ENCODE measurements at regions not wholly inside any gene's neighbourhood (a gene's known extent, or its start where the extent isn't known, plus 50 kb on each side); places are given as distances from the start of the nearest gene placed in this dataset.

GRCh38 chr2:128474962-128475361 lies 156.3 kb upstream of the HS6ST1 start:
- no peaks in the 10 kb centered on the region for H3K27me3 ChIP-seq (ENCODE audit: insufficient read depth, low read depth)
- no peaks in the 10 kb centered on the region for H3K4me1 ChIP-seq (ENCODE audit: low read depth, poor library complexity, severe bottlenecking)
- H3K9ac ChIP-seq, result no peak overlapping the region
- H4K20me1 ChIP-seq (ENCODE audit: insufficient read depth), result no peaks in the 10 kb centered on the region
- no peak overlapping the region for H3K4me3 ChIP-seq (IDR thresholded peaks at IDR 0.05; ENCODE audit: insufficient read depth, low read depth, low read length)
- no peak for TF ChIP-seq CTCF (conservative IDR thresholded peaks at IDR 0.05; ENCODE audit: low read depth, low read length)
- no peak overlapping the region for H2AFZ ChIP-seq (ENCODE audit: low read depth)
- H3K36me3 ChIP-seq (ENCODE audit: insufficient read depth), result no peaks in the 10 kb centered on the region
- no peaks in the 10 kb centered on the region for H3K79me2 ChIP-seq (ENCODE audit: insufficient read depth, low read depth)
- no peak overlapping the region for H3K4me2 ChIP-seq
- H3K27ac ChIP-seq, result no peak overlapping the region

GRCh38 chr2:128475427-128476211 lies 157.0 kb upstream of the HS6ST1 start:
- no peak for TF ChIP-seq CTCF (conservative IDR thresholded peaks at IDR 0.05; ENCODE audit: low read depth, low read length)
- H4K20me1 ChIP-seq (ENCODE audit: insufficient read depth), result no peaks in the 10 kb centered on the region
- no peaks in the 10 kb centered on the region for H3K4me1 ChIP-seq (ENCODE audit: low read depth, poor library complexity, severe bottlenecking)
- no peak overlapping the region for H3K4me2 ChIP-seq
- H3K9ac ChIP-seq, result no peak overlapping the region
- H3K79me2 ChIP-seq (ENCODE audit: insufficient read depth, low read depth), result no peaks in the 10 kb centered on the region
- no peak overlapping the region for H3K4me3 ChIP-seq (IDR thresholded peaks at IDR 0.05; ENCODE audit: insufficient read depth, low read depth, low read length)
- H3K36me3 ChIP-seq (ENCODE audit: insufficient read depth), result no peaks in the 10 kb centered on the region
- H3K27ac ChIP-seq, result no peak overlapping the region
- no peaks in the 10 kb centered on the region for H3K27me3 ChIP-seq (ENCODE audit: insufficient read depth, low read depth)
- H2AFZ ChIP-seq (ENCODE audit: low read depth), result no peak overlapping the region

GRCh38 chr2:128477026-128477820 lies 158.6 kb upstream of the HS6ST1 start:
- Histone ChIP-seq H3K36me3 (ENCODE audit: insufficient read depth) (no peaks in the 10 kb centered on the region), H3K4me1 (ENCODE audit: low read depth, poor library complexity, severe bottlenecking) (no peaks in the 10 kb centered on the region), H3K79me2 (ENCODE audit: insufficient read depth, low read depth) (no peaks in the 10 kb centered on the region), H4K20me1 (ENCODE audit: insufficient read depth) (no peaks in the 10 kb centered on the region), H2AFZ (ENCODE audit: low read depth) (no peak overlapping the region), H3K9ac (no peak overlapping the region), H3K27me3 (ENCODE audit: insufficient read depth, low read depth) (no peaks in the 10 kb centered on the region), H3K4me3 (IDR thresholded peaks at IDR 0.05; ENCODE audit: insufficient read depth, low read depth, low read length) (no peak overlapping the region), H3K27ac (no peak overlapping the region), H3K4me2 (no peak overlapping the region)
- no peak for TF ChIP-seq CTCF (conservative IDR thresholded peaks at IDR 0.05; ENCODE audit: low read depth, low read length)

DNA sequence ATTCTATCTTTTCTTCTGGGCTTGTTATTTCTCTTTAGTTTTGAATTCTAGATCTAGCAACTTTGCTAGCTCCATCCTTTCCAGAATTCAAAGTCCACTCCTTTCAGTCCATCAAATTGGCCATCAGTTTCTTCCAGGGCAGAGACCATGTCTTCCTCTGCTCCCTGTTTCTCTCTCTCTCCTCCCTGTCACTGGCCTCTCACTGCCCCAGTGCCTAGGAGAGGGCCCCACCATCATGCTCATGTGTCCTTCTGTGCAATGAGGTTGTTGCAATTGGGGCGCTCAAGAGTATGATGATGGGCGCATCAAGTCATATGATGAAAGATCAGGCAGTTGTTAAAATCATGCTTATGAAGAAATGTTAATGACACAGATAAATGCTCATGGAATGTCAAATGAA lies 159.2 kb upstream of the HS6ST1 start:
- Histone ChIP-seq H3K9ac (no peak overlapping the region), H3K4me1 (ENCODE audit: low read depth, poor library complexity, severe bottlenecking) (no peaks in the 10 kb centered on the region), H3K4me3 (IDR thresholded peaks at IDR 0.05; ENCODE audit: insufficient read depth, low read depth, low read length) (no peak overlapping the region), H4K20me1 (ENCODE audit: insufficient read depth) (no peaks in the 10 kb centered on the region), H3K27ac (no peak overlapping the region), H3K36me3 (ENCODE audit: insufficient read depth) (no peaks in the 10 kb centered on the region), H3K4me2 (no peak overlapping the region), H2AFZ (ENCODE audit: low read depth) (no peak overlapping the region), H3K27me3 (ENCODE audit: insufficient read depth, low read depth) (no peaks in the 10 kb centered on the region), H3K79me2 (ENCODE audit: insufficient read depth, low read depth) (no peaks in the 10 kb centered on the region)
- TF ChIP-seq CTCF (conservative IDR thresholded peaks at IDR 0.05; ENCODE audit: low read depth, low read length), result no peak

Measured in KMS-11 (cell line).